ENCODE measurements at regions not wholly inside any gene's neighbourhood (a gene's known extent, or its start where the extent isn't known, plus 50 kb on each side); places are given as distances from the start of the nearest gene placed in this dataset.
A peak's percentile ranks its signal among the peaks of the same experiment; 100 is the strongest.

- TF ChIP-seq E2F3 (CRISPR knock-in tag; IDR thresholded peaks at IDR 0.05) (no peak), KHSRP (IDR thresholded peaks at IDR 0.05) (no peak), RBM17 (IDR thresholded peaks at IDR 0.05; ENCODE audit: borderline replicate concordance, low read depth, low read length) (no peak), STAT6 (CRISPR knock-in tag; IDR thresholded peaks at IDR 0.05) (no peak), TCF3 (CRISPR knock-in tag; IDR thresholded peaks at IDR 0.05) (peak; percentile 32), TCF7L2 (IDR thresholded peaks at IDR 0.05; ENCODE audit: low read depth, low read length) (no peak), U2AF1 (optimal IDR thresholded peaks at IDR 0.05; ENCODE audit: low read depth, low read length) (no peak), ATF6 (CRISPR knock-in tag; IDR thresholded peaks at IDR 0.05) (no peak), HDAC6 (IDR thresholded peaks at IDR 0.05; ENCODE audit: low read depth, low read length) (no peak), KAT8 (IDR thresholded peaks at IDR 0.05; ENCODE audit: low read depth) (0 out of 2 replicates have a peak, but pooled peaks have one; percentile 18), GATAD2A (IDR thresholded peaks at IDR 0.05) (0 out of 2 replicates have a peak, but pooled peaks have one; percentile 39), ZNF398 (CRISPR knock-in tag; IDR thresholded peaks at IDR 0.05) (no peak), KLF13 (tag; IDR thresholded peaks at IDR 0.05; ENCODE audit: borderline replicate concordance, low read depth) (no peak), NRF1 (conservative IDR thresholded peaks at IDR 0.05 in 1 of 2, IDR thresholded peaks at IDR 0.05 in 1 of 2) (no peak), XRCC4 (IDR thresholded peaks at IDR 0.05; ENCODE audit: extremely low read depth, insufficient read depth, insufficient read length) (no peak), BRCA1 (IDR thresholded peaks at IDR 0.05) (no peak), BRCA1 (CRISPR knock-in tag; IDR thresholded peaks at IDR 0.05) (no peak), KDM5B (IDR thresholded peaks at IDR 0.05; ENCODE audit: insufficient replicate concordance, low read depth, low read length) (no peak), NFATC3 (IDR thresholded peaks at IDR 0.05) (no peak), BACH1 (tag; IDR thresholded peaks at IDR 0.05) (no peak), ZNF449 (CRISPR knock-in tag; IDR thresholded peaks at IDR 0.05) (peak; percentile 72), GTF2E2 (tag; IDR thresholded peaks at IDR 0.05) (0 out of 2 replicates have a peak, but pooled peaks have one; percentile 4), CHD2 (IDR thresholded peaks at IDR 0.05; ENCODE audit: low read depth, low read length) (no peak)
These were observed 74.7 kb upstream of the CITED2 start (continued) for GRCh38 chr6:139448998-139449610.

Data from K562 (cell line).